Stimulated activated CD4-positive, alpha-beta T cell treated with anti-CD3 and anti-CD28 coated beads, Interleukin-2, amount 100 ng/mL, for 24 hours (primary cell): ENCODE measurements at regions not wholly inside any gene's neighbourhood (a gene's known extent, or its start where the extent isn't known, plus 50 kb on each side); places are given as distances from the start of the nearest gene placed in this dataset.

Source experiments
- DNase-seq, 2 donors: peaks; one replicate each; pipeline ENCODE4 v3.0.0-alpha.2; 2020

DNA sequence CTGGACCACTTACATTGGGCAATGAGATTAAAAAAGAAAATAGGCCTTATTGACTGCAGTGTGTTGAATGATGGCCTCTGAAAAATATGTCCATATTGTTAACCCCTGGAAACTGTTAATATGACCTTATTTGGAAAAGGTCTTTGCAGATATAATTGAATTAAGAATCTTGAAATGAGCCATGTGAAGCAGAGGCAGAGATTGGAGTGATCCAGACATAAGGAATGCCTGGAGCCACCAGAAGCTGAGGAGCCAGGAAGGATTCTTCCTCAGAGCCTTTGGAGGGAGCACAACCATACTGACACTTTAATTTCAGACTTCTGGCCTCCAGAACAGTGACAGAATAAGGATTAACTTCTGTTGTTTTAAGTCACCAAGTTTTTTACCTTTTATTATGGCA, 510.4 kb upstream of the AGTR1 start:
- DNase-seq, result no peak

DNA sequence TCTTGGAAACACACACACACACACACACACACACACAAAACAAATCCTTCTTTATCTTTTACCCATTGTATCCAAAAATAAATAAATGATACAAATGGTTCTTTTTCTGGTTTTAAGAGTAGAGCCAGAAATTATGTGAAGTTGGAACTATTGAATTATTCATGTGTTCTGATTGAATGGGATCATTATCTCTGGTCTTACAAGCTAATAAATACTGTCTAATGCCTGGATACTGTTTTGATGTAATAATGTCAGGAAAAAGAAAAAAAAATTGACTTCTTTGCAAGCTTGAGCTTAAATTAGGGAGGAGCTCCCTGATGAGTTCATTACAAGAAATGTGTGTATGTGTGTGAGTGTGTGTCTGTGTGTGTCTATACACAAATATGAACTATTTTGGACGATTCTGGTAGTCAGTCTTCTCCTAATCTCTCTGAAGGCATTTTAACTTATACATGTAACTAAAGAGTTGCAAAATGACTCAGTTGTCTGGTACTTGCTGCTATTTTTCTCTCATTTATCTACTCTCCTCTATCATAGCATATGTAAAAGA, 507.2 kb upstream of the AGTR1 start:
- no peak for DNase-seq

DNA sequence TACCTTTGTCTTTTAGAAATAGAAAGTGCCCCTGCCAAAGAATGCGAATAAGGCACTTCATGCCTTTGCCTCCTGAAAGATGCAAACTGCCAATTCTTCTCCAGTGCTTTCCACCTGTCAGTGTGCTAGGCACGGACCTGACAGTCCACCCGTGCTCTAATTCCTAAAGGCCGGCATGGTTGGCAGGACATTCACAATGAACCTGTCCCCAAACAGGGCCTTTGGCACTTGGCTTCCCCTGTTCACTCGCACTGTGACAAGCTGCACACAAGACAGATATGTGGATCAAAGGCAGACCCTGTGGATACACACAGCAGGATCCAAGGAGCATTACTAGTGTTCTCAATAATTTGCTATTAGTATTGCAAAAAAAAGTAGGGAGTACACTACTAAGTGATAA, 505.7 kb upstream of the AGTR1 start:
- DNase-seq, result no peak

DNA sequence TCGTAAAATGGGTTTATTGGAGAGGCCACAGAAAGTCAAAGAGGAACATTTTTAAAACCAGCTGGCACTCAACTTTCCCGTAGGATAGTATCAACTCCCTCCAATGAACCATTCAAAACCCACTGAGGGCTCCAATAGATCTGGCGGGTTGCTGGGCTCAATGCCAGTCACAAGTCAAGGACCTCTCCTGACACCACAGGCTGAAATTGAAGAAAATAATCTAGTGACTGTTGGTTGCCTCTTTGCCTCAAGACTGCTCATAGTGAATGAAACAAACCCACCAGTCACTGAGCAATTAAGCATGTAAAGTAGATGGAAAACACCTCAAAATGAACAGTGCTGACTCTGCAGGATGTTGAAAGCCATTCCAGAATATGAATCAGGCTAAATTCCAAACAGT, 500.6 kb upstream of the AGTR1 start:
- DNase-seq, result no peak

DNA sequence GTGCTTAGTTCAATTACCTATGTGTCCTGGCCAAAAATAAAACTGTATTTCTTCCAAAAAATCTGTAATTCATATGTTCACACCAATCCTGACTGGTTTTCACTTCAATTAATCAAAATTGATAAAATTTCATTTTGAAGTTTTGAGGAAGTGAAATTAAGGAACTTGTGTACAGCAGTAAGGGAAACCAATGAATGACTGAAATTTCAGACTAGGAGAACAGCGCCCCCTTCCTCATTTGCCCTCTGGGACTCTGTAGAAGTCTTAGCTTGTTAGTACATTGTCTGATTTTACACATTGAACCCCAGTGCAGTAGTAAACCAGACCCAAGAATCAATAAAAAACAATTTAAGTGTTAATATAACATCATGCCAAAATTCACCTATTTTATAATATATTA, 495.3 kb upstream of the AGTR1 start:
- no peak for DNase-seq

DNA sequence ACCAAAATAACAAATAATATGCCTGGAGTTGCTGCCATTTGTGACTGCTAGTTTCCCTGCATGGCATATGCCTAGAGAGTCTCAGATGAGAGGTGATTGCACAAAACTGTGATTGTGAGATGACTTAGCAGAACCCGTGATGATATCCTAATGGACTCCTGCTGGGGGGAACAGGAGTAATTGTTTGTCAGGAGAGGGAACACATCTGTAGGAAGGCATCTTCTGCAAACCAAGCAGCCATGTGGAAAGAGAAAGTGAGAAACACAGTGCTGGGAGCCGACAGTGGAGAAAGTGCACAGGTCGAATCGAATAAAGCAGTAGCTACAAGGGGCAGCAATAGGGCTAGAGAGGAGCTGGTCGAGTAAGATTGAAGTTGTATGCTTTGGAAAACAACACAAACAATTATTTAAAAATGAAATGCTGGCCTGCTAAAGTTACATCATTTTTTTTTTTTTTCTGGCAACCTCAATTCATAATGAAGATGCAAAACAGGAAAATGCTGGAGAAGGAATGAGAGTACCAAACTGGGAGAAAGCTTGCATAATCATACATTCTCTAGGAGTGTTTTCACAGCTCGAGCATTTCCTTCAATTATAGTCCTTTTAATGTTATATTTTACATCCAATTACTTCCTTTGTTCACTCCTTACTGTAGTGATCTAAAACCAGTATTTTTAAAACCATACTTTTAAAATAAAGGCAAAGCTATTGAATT, 494.2 kb upstream of the AGTR1 start:
- no peak for DNase-seq

DNA sequence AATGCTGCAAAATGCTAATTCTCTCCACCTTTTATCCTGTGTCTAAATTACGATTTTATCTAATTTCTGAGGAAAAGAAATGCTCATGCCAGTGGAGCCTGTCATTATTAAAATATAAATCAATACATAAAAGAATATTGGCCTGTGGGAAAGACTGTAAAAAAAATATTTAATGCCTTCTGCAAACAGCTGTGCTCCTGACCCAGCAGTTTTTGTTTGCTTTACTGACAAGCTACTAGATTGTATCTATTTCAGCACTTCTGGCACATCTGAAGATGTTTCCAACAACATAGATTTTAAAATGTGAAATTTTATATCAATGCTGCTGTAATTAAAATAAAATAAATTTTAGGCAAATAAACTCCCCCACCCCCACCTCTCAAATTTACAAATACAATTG, 493.6 kb upstream of the AGTR1 start:
- DNase-seq, result no peak

DNA sequence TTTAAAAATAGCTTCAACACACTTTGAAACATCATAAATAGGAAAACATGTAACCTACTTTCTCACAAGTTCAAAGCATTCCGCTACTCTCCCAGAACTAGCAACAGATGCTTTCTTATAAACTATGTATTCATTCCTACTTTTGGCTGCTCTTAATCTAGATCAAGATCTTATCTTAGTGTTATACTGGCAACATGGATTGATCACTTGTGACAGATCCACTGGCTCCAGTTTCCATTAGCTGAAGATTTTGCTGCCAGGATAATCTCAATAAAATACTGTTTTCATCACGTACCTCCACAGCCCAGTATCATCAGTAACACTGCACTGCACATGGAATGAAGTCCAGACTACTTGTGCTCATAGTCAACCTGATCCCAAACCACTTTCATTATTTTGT, 491.7 kb upstream of the AGTR1 start:
- DNase-seq, result no peak

DNA sequence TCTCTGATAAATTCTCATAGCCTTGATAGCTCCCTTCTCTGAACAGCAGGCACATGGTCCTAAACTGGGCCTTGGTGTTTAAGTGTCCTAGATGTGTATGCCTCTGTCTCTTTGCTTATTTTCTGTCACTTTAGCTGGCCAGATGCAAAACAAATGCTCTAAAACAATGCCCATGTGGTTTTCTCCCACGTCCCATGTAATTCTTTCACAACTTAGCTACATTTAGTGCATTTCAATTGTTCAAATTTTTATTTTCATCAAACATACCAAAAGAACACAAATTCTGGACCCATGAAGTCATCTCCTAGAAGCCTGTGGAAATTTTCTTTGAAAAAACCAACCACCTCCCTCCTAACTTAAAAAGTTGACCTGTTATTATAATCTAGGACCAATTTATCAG, 491.3 kb upstream of the AGTR1 start:
- DNase-seq, result no peak

DNA sequence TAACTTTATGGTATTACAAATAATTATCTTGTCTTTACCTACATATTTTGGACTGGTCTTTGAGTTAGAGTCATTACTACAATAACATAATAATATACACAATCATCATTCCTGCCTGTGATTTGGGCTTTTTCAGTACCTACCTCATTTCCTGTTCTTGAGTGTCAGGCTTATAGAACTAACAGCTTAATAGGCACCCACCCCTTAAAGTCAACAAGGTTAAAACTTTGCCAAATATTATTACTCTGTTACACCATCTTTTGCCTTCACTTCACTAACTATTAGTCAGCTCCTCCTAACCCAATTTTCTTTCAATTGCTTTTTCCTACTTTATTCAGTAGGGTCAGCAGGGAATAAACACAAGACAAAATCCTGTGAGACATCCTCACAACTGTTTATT, 488.7 kb upstream of the AGTR1 start:
- DNase-seq, result no peak

DNA sequence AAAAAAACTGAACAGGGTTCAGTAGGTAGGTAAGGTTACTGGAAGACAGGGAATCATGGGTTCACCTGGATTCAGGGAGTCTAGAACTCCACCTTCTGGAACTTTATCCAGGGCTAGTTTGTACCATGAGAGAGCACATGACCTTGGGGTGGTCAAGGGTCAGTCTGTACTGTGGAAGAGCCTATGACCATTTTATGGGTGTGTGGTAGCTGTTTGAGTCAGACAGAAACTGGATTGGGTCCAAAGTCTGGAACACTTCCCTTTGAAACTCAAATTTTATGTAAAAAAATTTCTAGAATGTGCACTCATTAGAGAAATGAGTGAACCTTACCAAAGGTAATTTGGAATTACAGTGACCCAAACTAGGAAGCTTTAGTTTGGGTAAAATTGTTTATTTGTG, 486.0 kb upstream of the AGTR1 start:
- no peak for DNase-seq

DNA sequence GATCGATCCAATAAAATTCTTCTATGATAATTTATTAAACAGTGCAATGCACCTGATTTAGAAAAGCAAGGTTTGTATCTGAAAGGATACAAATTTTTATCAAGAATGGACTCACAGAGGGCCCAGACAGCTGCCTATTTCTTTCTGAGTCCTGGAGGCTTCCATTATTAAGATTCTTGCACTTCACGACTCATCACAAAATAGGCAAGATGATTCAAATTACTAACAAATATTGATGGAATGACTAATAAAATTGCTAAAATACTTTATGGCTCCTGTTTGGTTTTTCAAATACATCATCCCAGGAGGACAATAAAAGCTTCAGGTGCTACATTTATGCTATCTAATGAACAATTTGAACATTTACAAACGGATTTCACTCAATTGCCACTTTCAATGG, 483.0 kb upstream of the AGTR1 start:
- DNase-seq, result no peak

DNA sequence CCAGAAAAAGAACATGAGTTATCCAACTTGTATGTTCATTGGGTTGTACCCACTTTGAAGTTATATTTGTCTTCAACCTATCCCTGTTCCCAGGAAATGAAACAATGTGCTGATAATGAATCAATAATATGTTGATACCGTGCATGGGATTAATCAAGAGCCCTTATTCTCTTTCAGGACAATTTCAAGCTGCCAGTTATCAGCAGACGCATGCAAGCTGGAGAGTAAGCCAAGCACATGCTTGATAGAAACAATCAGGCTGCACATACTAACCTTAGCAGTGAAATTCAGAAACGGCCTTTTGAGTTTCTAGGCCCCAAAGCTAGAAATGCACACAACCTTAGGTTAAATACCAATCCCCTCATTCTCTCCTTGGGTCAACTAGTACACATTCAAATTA, 480.4 kb upstream of the AGTR1 start:
- DNase-seq, result no peak

DNA sequence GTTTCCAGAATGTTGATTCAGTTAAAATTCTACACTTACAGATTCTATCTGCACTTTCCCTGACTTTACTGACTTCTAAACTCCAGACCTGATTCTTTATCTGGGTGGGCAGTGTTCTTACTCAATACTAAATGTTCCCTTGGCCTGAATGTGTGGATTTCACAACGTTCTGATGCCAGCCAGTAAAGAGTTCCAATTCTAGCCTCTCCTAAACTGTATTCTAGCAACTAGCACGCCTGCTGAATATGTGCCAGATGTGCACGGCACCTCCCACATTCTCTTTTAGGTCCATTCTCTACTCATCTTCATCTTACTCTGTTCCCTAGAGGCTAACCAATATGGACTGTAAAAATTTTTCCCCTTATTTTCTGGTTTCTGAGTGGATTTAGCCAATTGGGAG, 479.5 kb upstream of the AGTR1 start:
- DNase-seq, result no peak

DNA sequence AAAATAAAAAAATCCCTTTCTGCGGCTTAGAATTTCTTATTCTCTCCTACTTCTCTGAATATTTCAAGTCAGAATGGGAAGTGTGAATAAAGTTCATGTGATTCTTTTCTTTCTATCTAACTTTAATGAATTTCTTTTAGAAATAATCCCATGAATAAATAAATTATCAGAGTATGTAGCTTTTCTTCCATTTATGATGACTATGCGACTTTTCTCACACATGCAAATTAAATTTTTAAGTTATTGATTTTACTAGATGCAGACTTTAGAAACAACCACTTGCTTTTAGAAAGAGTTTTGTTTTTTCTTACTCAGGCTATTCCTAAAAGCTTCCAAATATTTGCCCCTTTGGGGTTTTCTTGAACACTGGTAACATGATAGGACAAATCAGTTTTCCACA, 477.7 kb upstream of the AGTR1 start:
- DNase-seq, result no peak

DNA sequence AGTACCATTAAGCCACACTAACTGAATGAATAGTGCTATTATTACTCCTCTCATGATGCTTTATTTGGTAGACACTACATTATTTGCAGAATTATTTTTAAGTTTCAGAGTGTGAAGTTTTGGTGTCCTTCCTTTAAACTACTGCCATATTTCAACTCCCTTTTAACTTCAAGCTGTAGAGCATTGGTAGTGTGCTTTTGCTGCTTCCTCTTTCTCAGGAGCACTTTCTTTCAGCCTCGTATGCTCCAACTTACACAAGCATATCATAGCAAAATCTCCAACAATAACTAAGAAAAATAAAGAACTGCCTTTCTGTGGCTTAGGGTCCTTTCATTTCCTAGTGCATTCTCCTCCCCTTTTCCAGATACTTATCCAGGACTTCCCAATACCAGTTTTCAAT, 476.4 kb upstream of the AGTR1 start:
- DNase-seq, result no peak

DNA sequence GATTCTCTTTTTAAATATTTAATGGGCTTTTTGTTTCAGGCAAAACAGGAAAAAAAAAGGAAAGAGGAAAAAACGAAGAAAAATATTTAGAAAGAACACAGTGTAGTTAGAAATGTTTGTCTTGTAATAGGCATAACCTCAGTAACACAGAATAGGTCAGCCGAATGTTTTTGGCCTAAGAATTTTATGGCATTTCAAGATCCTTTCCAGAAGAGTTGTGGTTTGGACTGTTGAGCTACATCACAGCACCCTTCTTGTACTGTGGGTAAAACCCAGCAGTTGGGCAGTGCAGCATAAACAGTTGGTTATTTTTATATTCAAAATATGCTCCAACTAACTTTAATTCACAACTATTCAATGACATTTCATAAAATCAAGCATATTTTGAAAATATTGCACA, 474.4 kb upstream of the AGTR1 start:
- no peak for DNase-seq

DNA sequence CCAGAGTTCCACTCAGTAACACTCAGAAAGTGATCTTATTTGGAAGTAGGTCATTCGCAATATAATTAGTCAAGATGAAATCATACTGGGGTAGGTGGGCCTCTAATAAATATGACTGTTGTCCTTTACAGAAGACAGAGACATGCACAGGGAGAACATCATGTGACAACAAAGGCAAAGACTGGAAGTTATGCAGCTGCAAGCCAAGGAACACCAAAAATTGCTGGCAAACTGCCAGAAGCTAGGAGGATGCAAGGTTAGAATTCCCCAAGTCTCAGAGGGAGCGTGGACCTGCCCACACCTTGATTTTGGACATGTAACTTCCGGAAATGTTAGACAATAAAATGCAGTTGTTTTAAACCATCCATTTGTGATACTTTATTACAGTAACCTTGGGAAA, 471.5 kb upstream of the AGTR1 start:
- no peak for DNase-seq

DNA sequence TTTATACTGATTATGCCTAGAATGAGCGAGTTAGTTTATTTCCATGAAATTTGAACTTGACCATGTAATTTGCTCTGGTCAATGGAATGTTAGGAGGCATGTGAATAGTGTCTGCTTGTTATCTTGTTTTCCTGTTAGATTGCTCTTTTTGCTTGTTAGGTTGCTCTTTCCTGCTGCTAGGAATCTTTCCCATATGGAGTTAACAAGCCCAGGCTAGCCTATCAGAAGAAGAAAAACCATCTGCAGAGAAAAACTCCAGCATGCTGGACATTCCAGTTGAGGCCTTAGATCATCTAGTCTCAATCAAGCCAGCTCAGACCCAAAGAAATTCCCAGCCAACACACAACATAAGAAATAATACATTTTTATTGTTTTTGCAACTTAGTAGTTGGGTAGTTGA, 470.2 kb upstream of the AGTR1 start:
- no peak for DNase-seq

DNA sequence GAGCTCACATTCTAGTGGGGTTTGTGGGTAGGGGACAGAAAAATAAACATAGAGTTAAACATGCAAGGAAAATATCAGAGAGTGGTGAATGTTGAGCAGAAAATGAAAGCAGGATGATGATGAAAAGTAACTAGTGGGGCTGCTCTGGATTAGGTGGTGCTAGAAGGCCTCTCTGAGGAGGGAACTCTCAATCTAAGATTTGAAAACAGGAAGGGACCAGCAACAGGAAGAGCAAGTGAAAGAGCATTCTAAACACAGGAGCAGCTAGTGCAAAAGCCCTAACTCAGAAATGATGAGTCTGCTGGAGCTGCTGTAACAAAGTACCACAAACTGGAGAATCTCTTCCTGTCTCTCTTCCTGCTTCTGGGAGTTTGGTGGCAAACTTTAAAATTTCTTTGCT, 468.6 kb upstream of the AGTR1 start:
- no peak for DNase-seq

DNA sequence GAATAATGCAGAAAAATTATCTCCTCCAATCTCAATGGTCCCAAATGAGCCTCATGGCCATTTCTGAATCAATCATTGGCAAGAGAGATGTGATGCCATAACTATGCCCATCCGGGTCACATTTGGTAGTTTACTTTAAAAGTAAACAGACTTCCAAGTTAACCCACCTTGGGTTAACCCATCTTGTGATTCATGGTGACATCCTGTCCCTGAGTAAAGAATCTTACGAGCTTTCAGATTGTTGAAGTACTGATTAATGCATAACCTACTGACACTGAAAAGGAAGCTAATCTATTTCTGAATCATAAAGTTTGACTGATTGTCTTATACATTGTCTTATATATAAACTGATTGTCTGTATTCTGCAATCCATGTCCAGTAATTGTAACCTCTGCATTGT, 467.2 kb upstream of the AGTR1 start:
- no peak for DNase-seq

DNA sequence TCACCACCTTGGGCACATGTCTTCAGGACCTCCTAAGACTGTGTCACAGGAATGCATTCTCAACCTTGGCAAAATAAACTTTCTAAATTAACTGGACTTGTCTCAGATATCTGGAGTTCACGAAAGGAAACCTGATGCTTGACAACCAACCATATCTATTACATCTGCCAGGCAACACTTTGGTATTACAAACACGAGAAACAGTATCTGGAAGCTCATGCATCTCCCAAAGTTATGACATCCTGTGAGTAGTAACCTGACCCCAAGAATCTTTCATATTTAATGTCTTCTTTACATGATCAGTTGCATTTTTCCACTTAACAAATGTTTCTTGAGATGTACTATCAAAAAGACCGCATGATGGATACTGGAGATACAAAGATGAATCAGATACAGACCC, 465.3 kb upstream of the AGTR1 start:
- DNase-seq, result no peak

DNA sequence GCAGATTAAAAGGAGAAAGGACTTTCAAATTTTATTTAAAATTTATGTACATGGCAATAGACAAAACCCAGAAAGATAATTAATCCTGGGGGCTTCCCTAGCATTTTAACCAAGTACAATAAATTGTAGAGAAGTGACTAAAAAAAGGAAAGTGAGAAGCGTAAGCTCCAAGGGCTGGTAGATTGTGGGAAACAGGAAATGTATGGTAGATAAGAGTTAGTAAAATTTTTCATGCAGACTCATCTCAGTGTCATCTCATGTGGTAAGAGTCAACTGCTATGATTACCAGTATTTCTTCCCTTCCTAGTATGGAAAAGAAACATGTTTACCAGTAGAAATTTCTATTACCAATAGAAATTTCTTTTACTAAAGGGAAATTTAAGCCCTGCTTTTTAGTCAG, 464.3 kb upstream of the AGTR1 start:
- DNase-seq, result no peak

DNA sequence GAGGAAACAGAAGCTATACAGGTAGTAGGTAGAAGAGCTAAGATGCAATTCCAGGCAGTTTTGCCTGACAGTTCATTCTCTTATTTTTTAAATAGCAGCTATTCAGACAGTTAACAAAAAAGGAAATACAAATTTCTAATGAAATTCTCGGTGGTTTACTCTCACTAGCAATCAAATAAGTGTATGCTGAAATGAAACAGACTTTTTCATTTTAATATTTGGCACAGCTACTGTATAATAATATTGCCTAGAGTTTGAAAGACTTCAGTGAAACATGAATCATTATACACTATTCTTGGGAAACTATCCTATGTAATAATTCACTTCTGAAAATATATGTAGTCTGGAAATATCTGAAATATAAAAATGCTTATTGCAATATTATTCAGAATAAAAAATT, 463.2 kb upstream of the AGTR1 start:
- no peak for DNase-seq

DNA sequence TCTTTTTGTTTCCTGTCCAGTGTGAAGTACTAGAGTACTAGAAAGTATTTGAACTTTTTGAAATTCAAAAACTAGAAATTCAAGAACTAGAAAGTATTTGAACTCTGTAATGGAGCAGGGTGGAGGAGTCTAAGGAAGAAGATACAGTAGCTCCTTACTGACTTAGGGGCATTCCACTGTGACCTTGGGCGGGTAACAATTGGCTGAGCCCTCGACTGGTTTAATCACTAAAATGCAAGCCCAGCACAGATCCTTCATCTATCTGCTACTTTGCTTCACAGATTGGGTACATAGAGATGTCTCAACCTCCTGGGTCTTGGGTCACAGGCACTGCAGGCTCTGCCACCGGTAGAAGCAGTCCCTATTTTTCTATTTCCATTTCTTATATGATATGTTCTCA, 462.1 kb upstream of the AGTR1 start:
- no peak for DNase-seq

DNA sequence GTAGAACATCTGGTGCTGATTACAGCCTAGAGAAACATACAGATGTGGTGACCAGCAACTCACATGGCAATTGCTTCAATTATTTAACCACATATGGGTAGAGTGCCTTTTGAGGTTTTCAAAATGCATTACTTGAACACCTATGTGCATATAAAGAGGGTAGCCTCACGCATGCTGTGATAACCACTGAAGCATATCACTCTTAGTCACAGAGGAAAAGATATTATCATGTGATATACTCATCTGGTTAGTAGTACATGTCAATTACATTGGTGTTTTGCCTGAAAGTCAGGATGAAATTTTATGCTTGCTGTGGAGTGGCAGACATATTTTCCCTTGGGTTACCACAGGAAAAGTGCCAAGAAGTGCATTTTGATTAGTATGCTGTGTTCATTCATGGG, 459.3 kb upstream of the AGTR1 start:
- no peak for DNase-seq
